Glutamatergic neuron (in vitro differentiated cells): ENCODE measurements at regions not wholly inside any gene's neighbourhood (a gene's known extent, or its start where the extent isn't known, plus 50 kb on each side); places are given as distances from the start of the nearest gene placed in this dataset.
A peak's percentile ranks its signal among the peaks of the same experiment; 100 is the strongest.

Experiments used
- DNase-seq: peaks from one replicate; pipeline ENCODE4 v3.0.0; 2022
- H3K27ac Mint-ChIP-seq: one replicate; pipeline ENCODE4 v1.8.0; 2020; ENCODE audit warnings: mild to moderate bottlenecking, mixed read lengths, inconsistent platforms; ENCODE audit not compliant: unreplicated experiment
- H3K27me3 Mint-ChIP-seq: one replicate; pipeline ENCODE4 v1.8.0; 2020; ENCODE audit warnings: mild to moderate bottlenecking, moderate library complexity, mixed read lengths, inconsistent platforms; ENCODE audit not compliant: unreplicated experiment
- H3K36me3 Mint-ChIP-seq: one replicate; pipeline ENCODE4 v1.8.0; 2020; ENCODE audit warnings: mild to moderate bottlenecking, mixed read lengths, inconsistent platforms; ENCODE audit not compliant: unreplicated experiment
- H3K4me1 Mint-ChIP-seq: one replicate; pipeline ENCODE4 v1.8.0; 2020; ENCODE audit warnings: mild to moderate bottlenecking, low read depth, mixed read lengths, inconsistent platforms; ENCODE audit not compliant: unreplicated experiment
- H3K4me3 Mint-ChIP-seq: one replicate; pipeline ENCODE4 v1.8.0; 2020; ENCODE audit warnings: mild to moderate bottlenecking, mixed read lengths, inconsistent platforms; ENCODE audit not compliant: unreplicated experiment
- H3K9me3 Mint-ChIP-seq: one replicate; pipeline ENCODE4 v1.8.0; 2020; ENCODE audit warnings: mild to moderate bottlenecking, moderate library complexity, mixed read lengths, inconsistent platforms; ENCODE audit not compliant: unreplicated experiment
- TF ChIP-seq, protein P1 (sequence below): fragments of 200-600 bp; sonication (generic); IDR thresholded peaks from one replicate; pipeline ENCODE4 v1.5.0; 2021; ENCODE audit not compliant: partially characterized antibody, unreplicated experiment

DNA sequence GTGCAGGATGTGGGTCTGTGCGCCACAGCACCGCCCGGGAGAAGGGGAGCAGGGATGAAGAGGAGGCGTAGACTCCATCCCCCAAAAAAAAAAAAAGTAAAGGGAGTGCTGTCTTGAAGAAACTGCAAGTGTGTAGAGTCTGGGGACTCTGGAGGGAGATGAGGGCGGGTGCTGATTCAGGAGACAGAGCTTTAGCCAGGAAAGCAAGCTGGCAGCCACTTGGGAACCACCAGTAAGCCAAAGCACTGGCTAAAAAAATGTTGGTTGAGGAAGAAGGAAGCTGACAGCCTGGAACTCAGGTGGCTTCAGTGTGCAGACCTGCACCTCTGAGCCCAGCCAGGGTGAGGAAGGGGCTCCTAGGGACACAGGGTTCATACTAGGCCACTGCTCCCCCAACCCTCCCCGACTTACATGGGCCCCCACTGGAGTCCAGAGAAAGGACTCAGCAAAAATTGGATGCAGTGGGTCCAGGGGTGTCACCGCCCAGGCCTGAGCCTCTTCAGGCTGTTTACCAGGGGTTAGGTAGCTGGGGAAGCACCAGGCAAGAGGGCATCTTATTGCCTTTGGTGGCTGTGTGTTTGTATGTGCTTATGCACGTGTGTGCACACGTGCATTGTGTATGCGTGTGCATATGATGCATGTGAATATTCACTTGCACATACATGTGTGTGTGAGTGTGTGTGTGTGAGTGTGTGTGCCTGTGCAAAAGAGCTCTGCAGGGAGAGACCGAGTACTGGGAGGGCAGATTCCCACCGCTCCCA lies 153.5 kb upstream of the MLN start:
- peaks cover 8% of the 10 kb centered on the region for H3K27me3 Mint-ChIP-seq
- H3K4me3 Mint-ChIP-seq: peak overlapping the region; percentile 42
- no peaks in the 10 kb centered on the region for H3K36me3 Mint-ChIP-seq

DNA sequence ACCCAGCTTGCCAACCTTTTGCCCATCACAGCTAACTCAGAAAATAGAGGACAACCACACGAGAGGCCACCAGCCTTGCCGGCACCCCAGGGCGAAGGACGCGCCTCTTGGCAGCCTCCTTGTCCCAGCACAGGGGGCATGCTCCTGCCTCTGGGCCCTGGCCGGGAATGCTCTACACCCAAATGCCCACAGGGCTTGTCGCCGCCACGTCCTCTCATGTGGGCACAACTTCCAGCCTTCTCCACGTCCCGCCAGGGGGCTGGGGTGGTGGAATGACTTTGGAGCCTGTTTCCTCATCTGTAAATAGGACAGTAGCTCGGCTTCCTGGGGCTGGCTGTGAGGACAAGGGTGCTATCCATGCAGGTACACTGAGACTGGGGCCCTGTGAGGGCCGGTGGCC lies 152.4 kb upstream of the MLN start:
- Mint-ChIP-seq H3K4me3 (no peak overlapping the region), H3K36me3 (no peaks in the 10 kb centered on the region), H3K27me3 (peaks cover 7% of the 10 kb centered on the region), H3K27ac (no peak overlapping the region), H3K9me3 (no peaks in the 10 kb centered on the region), H3K4me1 (peaks cover 22% of the 10 kb centered on the region)
- TF ChIP-seq, protein P1, sequence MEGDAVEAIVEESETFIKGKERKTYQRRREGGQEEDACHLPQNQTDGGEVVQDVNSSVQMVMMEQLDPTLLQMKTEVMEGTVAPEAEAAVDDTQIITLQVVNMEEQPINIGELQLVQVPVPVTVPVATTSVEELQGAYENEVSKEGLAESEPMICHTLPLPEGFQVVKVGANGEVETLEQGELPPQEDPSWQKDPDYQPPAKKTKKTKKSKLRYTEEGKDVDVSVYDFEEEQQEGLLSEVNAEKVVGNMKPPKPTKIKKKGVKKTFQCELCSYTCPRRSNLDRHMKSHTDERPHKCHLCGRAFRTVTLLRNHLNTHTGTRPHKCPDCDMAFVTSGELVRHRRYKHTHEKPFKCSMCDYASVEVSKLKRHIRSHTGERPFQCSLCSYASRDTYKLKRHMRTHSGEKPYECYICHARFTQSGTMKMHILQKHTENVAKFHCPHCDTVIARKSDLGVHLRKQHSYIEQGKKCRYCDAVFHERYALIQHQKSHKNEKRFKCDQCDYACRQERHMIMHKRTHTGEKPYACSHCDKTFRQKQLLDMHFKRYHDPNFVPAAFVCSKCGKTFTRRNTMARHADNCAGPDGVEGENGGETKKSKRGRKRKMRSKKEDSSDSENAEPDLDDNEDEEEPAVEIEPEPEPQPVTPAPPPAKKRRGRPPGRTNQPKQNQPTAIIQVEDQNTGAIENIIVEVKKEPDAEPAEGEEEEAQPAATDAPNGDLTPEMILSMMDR: no peak
- no peak for DNase-seq

More for the DNA sequence above, 153.5 kb upstream of the MLN start:
- Mint-ChIP-seq H3K4me1 (peaks cover 21% of the 10 kb centered on the region), H3K27ac (no peak overlapping the region), H3K9me3 (no peaks in the 10 kb centered on the region)
- no peak for DNase-seq
- TF ChIP-seq, protein P1: no peak

DNA sequence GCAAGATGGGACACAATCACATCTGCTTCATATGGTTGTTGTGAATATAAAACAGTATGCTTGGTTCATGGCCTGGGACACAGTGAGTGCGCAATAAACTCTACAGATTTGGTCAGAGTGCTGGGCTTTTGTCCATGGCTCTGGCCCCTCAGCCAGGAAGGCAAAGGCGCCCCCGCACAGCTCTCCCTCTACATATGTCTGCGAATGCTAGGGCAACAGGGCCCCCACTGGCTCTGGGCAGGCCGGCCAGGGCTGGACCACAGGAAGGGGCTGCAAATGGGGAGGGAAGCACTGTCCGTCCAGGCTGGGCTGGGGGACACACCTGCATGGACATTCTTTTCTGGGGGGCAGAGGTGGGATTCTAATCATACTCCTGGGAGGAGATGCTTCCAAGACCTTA lies 151.8 kb upstream of the MLN start:
- H3K9me3 Mint-ChIP-seq: no peaks in the 10 kb centered on the region
- H3K36me3 Mint-ChIP-seq: no peaks in the 10 kb centered on the region
- H3K4me1 Mint-ChIP-seq: peaks cover 22% of the 10 kb centered on the region
- TF ChIP-seq, protein P1: no peak
- H3K4me3 Mint-ChIP-seq: no peak overlapping the region
- DNase-seq: no peak
- no peak overlapping the region for H3K27ac Mint-ChIP-seq
- H3K27me3 Mint-ChIP-seq: peaks cover 7% of the 10 kb centered on the region

DNA sequence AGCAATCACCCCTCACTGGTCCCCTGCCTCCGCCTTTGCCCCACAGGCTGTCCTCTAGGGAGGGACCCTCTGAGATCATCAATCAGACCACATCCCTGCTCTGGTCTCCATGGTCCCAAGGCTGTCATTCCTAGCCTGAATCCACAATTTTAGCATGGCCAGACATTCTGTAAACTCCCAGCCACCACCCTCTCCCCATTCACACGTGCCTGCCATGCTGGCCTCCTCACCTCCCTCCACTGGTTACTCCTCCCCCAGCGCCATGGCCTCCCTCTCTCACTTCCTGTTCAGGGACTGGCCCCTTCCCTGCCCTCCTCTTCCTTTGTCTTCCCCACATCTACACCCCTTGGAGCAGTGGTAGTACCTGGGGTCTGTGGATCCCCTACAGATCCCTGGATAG lies 150.7 kb upstream of the MLN start:
- peaks cover 7% of the 10 kb centered on the region for H3K27me3 Mint-ChIP-seq
- DNase-seq: no peak
- peaks cover 1% of the 10 kb centered on the region for H3K9me3 Mint-ChIP-seq

DNA sequence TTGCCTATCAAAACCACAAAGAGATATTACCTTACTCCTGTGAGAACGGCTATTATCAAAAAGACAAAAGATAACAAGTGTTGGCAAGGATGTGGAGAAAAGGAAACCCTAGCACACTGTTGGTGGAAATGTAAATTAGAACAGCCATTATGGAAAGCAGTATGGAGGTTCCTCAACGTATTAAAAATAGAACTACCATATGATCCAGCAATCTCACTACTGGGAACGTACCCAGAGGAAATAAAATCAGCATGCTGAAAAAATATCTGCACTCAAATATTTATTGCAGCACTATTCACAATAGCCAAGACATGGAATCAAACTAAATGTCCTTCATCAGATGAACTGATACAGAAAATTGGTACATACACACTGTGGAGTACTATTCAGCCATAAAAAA lies 149.4 kb upstream of the MLN start:
- H3K27ac Mint-ChIP-seq: peak overlapping the region; percentile 33
- no peak for DNase-seq
- no peak overlapping the region for H3K4me3 Mint-ChIP-seq
- peaks cover 1% of the 10 kb centered on the region for H3K9me3 Mint-ChIP-seq
- TF ChIP-seq, protein P1: no peak
- peaks cover 17% of the 10 kb centered on the region for H3K4me1 Mint-ChIP-seq
- peaks cover 7% of the 10 kb centered on the region for H3K27me3 Mint-ChIP-seq
- no peaks in the 10 kb centered on the region for H3K36me3 Mint-ChIP-seq

More for the DNA sequence above, 150.7 kb upstream of the MLN start:
- no peak overlapping the region for H3K4me3 Mint-ChIP-seq
- H3K27ac Mint-ChIP-seq: no peak overlapping the region
- no peaks in the 10 kb centered on the region for H3K36me3 Mint-ChIP-seq
- peaks cover 22% of the 10 kb centered on the region for H3K4me1 Mint-ChIP-seq
- TF ChIP-seq, protein P1: no peak
